ENCODE measurements at regions not wholly inside any gene's neighbourhood (a gene's known extent, or its start where the extent isn't known, plus 50 kb on each side); places are given as distances from the start of the nearest gene placed in this dataset.

DNA sequence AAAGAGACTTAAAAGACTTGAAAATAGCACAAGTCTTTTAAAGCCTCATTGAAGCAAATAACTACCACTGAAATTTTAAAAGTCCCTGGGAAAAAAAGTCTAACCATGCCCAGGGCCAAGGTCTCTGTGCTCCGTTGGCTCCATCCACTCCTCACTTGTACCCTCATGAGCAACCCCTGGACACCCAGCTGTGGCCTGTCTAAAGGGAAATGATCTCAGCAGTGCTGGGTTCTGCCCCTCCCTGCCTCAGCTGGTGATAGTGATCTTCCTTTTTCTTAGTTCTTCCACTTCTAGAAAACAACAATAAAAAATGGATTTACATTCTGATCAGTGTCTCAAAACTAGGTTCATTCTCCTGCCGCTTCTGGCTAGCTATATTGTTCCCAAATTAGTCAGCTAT, 423.5 kb upstream of the ADAMTS5 start:
- DNase-seq (ENCODE audit: low read depth), result no peak
- no peak overlapping the region for H3K4me3 ChIP-seq (ENCODE audit: low read depth, low read length)
- no peak for TF ChIP-seq CTCF (IDR thresholded peaks at IDR 0.05; ENCODE audit: low read depth, low read length, missing control alignments)
- in situ Hi-C loops (cut with HindIII; ENCODE audit: low sequenced_read_pairs), result no loop called here

GRCh38 chr21:27388825-27389224, 421.9 kb upstream of the ADAMTS5 start:
- H3K4me3 ChIP-seq (ENCODE audit: low read depth, low read length), result no peak overlapping the region
- DNase-seq (ENCODE audit: low read depth), result no peak
- no peak for TF ChIP-seq CTCF (IDR thresholded peaks at IDR 0.05; ENCODE audit: low read depth, low read length, missing control alignments)
- in situ Hi-C loops (cut with HindIII; ENCODE audit: low sequenced_read_pairs), result no loop called here

DNA sequence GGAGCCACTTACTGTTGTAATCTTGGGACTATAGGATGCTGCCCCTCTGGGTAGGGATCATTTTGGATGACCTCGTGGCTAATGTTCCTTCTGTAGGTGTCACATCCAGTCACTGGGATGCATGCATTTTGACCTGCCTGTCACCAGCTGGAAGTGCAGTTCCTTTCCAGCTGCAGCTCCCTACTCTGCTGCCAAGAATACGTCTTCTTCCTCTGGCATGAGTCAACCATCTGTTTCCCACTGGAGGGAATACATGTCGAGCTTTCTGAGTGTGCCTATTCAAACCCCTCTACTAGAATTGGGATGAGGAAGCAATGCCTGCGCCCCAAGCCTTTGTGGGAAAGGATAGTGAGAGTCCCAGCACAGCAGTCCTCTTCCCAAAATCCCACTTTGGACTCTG, 415.5 kb upstream of the ADAMTS5 start:
- DNase-seq (ENCODE audit: low read depth), result no peak
- in situ Hi-C loops (cut with HindIII; ENCODE audit: low sequenced_read_pairs), result no loop called here
- H3K4me3 ChIP-seq (ENCODE audit: low read depth, low read length), result no peak overlapping the region
- TF ChIP-seq CTCF (IDR thresholded peaks at IDR 0.05; ENCODE audit: low read depth, low read length, missing control alignments), result no peak

DNA sequence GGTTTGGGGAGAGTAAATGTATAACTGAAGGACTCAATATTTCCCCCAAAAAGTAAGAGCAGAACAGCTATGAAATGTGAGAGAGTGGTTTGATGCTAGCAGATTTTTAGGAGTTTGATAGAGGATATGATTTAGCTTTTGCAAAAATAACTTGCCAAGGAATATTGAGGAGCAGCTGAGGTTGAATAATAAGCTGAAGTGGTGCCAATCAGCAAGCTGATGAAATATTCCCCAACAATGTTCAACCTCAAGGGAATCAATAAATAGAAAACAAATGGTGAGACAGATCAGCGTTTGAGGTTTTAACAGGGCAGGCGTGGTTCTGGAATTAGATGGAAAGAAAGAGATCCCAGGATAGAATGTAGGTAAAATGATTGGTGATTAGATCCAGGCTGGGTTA, 413.4 kb upstream of the ADAMTS5 start:
- no peak for DNase-seq (ENCODE audit: low read depth)
- TF ChIP-seq CTCF (IDR thresholded peaks at IDR 0.05; ENCODE audit: low read depth, low read length, missing control alignments), result no peak

DNA sequence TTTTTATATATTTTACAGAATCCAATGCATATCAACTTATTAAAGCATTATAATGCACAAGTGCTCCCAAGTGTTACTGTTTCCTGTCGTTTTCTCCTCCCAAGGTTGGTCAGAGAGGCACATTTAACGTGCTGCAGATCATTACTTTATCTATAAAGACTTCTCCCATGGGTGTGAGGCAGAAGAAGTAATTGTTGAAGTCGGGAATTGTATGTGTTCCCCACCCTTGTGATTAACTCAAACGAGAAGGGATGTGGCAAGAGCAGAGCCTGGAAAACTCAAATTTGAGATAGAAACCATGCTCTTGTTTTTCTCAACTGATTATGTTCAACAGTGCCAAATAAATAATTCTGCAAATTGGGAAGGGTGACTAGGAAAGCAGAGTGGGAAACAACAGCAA, 412.5 kb upstream of the ADAMTS5 start:
- no peak for TF ChIP-seq CTCF (IDR thresholded peaks at IDR 0.05; ENCODE audit: low read depth, low read length, missing control alignments)
- no peak for DNase-seq (ENCODE audit: low read depth)
- in situ Hi-C loops (cut with HindIII; ENCODE audit: low sequenced_read_pairs), result no loop called here
- H3K4me3 ChIP-seq (ENCODE audit: low read depth, low read length), result no peak overlapping the region

More for the DNA sequence above, 413.4 kb upstream of the ADAMTS5 start:
- in situ Hi-C loops (cut with HindIII; ENCODE audit: low sequenced_read_pairs), result no loop called here
- H3K4me3 ChIP-seq (ENCODE audit: low read depth, low read length), result no peak overlapping the region

DNA sequence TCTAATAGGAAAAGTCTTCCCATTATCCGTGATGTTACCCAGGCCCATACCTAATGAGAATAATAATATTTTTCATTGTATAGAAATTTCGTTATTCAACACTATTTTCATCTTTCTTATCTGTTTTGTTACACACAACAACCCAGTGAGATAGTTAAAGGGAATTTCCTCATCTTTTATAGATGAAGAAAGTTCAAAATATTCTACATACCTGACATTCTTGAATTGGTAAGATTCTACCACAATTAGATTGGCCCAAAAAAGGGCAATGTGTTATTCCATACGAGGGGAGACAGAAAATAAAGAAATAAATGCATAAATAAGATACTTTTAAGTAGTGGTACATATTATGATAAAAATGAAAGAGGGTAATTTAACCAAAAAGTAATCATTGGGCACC, 405.5 kb upstream of the ADAMTS5 start:
- H3K4me3 ChIP-seq (ENCODE audit: low read depth, low read length), result no peak overlapping the region
- TF ChIP-seq CTCF (IDR thresholded peaks at IDR 0.05; ENCODE audit: low read depth, low read length, missing control alignments), result no peak
- DNase-seq (ENCODE audit: low read depth), result no peak
- in situ Hi-C loops (cut with HindIII; ENCODE audit: low sequenced_read_pairs), result loop anchor here (5.0 kb wide), 1 partner anchor 45 kb away; no protein-coding TSS in a partner anchor

- in situ Hi-C loops (cut with HindIII; ENCODE audit: low sequenced_read_pairs), result loop anchor here (5.0 kb wide), 1 partner anchor 45 kb away; no protein-coding TSS in a partner anchor
- no peak overlapping the region for H3K4me3 ChIP-seq (ENCODE audit: low read depth, low read length)
- no peak for DNase-seq (ENCODE audit: low read depth)
- TF ChIP-seq CTCF (IDR thresholded peaks at IDR 0.05; ENCODE audit: low read depth, low read length, missing control alignments), result no peak
These were observed 405.1 kb upstream of the ADAMTS5 start for GRCh38 chr21:27371975-27372331.

Measured in astrocyte of the cerebellum (primary cell).